ENCODE measurements at regions not wholly inside any gene's neighbourhood (a gene's known extent, or its start where the extent isn't known, plus 50 kb on each side); places are given as distances from the start of the nearest gene placed in this dataset.

- intact Hi-C loops (cut with DNase I; ENCODE audit: low total_unique reads), result no loop called here
- Histone ChIP-seq H3K9me3 (no peaks in the 10 kb centered on the region), H3K27me3 (no peaks in the 10 kb centered on the region), H3K4me1 (no peaks in the 10 kb centered on the region), H3K27ac (no peak overlapping the region), H3K4me3 (no peak overlapping the region), H3K36me3 (no peaks in the 10 kb centered on the region)
- TF ChIP-seq CTCF (IDR thresholded peaks at IDR 0.05) (peak; percentile 45 to 55 (median 47)), POLR2A (IDR thresholded peaks at IDR 0.05) (no peak)
- DNase-seq, result peak in 1 of 2 donors; percentile 19
These were observed 194.1 kb downstream of the SS18 start for GRCh38 chr18:25896178-25896780.

- no peaks in the 10 kb centered on the region for H3K4me1 ChIP-seq
- intact Hi-C loops (cut with DNase I; ENCODE audit: low total_unique reads), result no loop called here
- no peak for TF ChIP-seq CTCF (IDR thresholded peaks at IDR 0.05)
- no peak for TF ChIP-seq POLR2A (IDR thresholded peaks at IDR 0.05)
- H3K27ac ChIP-seq, result no peak overlapping the region
- no peaks in the 10 kb centered on the region for H3K9me3 ChIP-seq
- H3K4me3 ChIP-seq, result no peak overlapping the region
- H3K27me3 ChIP-seq, result no peaks in the 10 kb centered on the region
- H3K36me3 ChIP-seq, result no peaks in the 10 kb centered on the region
- DNase-seq, result no peak
These were observed 194.9 kb downstream of the SS18 start for GRCh38 chr18:25895518-25895917.

GRCh38 chr18:25886283-25886682 is 204.1 kb downstream of the SS18 start:
- Histone ChIP-seq H3K36me3 (no peaks in the 10 kb centered on the region), H3K4me1 (no peaks in the 10 kb centered on the region), H3K27me3 (no peaks in the 10 kb centered on the region), H3K27ac (no peak overlapping the region), H3K4me3 (no peak overlapping the region), H3K9me3 (no peaks in the 10 kb centered on the region)
- DNase-seq, result no peak
- intact Hi-C loops (cut with DNase I; ENCODE audit: low total_unique reads), result no loop called here
- TF ChIP-seq POLR2A (IDR thresholded peaks at IDR 0.05) (no peak), CTCF (IDR thresholded peaks at IDR 0.05) (no peak)

- H3K27me3 ChIP-seq, result no peaks in the 10 kb centered on the region
- H3K36me3 ChIP-seq, result no peaks in the 10 kb centered on the region
- no peak overlapping the region for H3K27ac ChIP-seq
- TF ChIP-seq POLR2A (IDR thresholded peaks at IDR 0.05), result no peak
- no peak for TF ChIP-seq CTCF (IDR thresholded peaks at IDR 0.05)
- no peak overlapping the region for H3K4me3 ChIP-seq
- H3K9me3 ChIP-seq, result no peaks in the 10 kb centered on the region
- H3K4me1 ChIP-seq, result no peaks in the 10 kb centered on the region
- intact Hi-C loops (cut with DNase I; ENCODE audit: low total_unique reads), result no loop called here
- no peak for DNase-seq
These were observed 207.3 kb downstream of the SS18 start for GRCh38 chr18:25883091-25883490.

GRCh38 chr18:25881149-25881548 is 209.3 kb downstream of the SS18 start:
- intact Hi-C loops (cut with DNase I; ENCODE audit: low total_unique reads), result no loop called here
- H3K4me3 ChIP-seq, result no peak overlapping the region

More at GRCh38 chr18:25881149-25881548, 209.3 kb downstream of the SS18 start:
- H3K27ac ChIP-seq, result no peak overlapping the region
- no peaks in the 10 kb centered on the region for H3K9me3 ChIP-seq
- no peaks in the 10 kb centered on the region for H3K36me3 ChIP-seq
- TF ChIP-seq CTCF (IDR thresholded peaks at IDR 0.05) (no peak), POLR2A (IDR thresholded peaks at IDR 0.05) (no peak)
- H3K4me1 ChIP-seq, result no peaks in the 10 kb centered on the region
- no peaks in the 10 kb centered on the region for H3K27me3 ChIP-seq
- DNase-seq, result no peak

Data from uterus (tissue), 3 donors.